ENCODE measurements at regions not wholly inside any gene's neighbourhood (a gene's known extent, or its start where the extent isn't known, plus 50 kb on each side); places are given as distances from the start of the nearest gene placed in this dataset.
"Not testable (repeated sequence)": the region's sequence is repeated elsewhere in the genome, so short reads cannot be mapped to it uniquely, and the experiment has no call there.

DNA sequence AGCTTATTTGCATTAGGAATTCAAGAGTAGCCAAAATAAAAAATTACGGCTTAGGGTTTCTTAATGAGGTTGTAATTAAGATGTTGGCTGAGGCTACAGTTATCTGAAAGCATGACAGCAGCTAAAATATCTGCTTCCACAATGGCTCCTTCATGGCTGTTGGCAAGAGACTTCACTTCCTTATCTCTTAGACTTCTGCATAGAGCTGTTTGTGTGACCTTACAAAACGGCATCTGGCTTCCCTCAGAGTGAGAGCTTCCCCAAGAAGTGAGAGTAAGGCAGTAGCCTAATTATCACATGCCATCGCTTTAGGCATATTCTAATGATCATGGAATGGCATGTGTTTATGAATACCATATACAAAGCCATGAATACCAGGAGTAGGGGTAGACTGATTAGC is 57.6 kb downstream of the CCDC59 start:
- no peak for DNase-seq

DNA sequence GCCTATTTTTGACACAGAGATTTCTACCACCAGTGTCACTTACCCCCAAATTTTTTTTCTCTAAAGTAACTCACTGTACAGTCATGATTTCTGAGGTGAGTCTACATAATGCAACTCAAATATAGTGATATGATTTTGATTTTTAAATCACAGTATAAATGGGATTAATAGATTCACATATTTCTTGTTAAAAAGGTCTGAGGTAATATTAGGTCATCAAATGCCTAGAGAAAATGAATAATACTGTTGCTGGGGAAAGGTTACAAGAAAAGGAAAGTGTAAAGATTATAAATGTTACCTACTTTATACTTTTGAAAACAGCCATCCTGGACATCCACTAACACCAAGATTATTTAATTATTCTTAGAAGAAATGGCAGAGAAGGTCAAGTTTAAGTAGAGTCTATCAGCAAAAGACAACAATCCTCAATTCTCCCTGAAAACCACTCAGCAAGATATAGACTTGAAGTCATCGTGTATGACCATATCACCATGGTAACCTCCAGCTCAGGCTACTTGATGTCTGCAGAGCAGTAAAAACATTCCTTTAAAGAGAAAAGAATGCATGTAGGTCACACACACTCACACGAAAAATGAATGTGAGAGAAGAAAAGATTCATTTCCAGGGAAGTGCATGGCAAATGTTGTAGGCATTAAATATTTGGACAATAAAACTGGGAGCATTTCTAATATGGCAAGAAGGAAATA is 58.7 kb downstream of the CCDC59 start:
- no peak for DNase-seq

DNA sequence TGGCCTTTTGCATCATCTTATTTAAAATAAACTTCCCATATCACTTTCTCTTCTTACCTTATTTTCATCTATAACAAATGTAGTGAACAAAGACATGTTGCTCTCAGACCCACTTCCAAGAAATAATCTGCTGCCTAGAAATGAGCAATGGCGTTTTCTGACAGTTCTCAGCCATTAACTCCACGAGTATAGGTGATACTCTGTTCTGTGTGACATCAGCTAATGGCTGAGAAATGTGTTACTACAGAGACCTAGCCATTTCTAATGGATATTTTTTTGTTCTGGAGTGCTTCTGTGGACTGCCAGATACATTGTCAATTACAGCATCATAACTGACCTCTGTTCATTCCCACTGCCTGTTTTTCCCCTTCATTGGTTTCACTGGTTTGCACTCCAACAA is 67.8 kb downstream of the CCDC59 start:
- DNase-seq = no peak

DNA sequence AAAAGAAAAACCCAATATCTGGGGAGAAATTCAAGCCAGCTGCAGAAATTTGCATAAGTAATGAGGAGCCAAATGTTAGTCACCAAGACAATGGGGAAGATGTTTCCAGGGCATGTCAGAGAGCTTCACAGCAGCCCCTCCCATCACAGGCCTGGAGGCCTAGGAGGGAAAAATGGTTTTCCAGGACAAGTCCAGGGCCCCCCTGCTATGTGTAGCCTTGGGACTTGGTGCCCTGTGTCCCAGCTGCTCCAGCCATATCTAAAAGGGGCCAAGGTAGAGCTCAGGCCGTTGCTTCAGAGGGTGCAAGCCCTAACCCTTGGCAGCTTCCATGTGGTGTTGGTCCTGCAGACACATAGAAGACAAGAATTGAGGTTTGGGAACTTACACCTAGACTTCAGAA is 76.9 kb downstream of the CCDC59 start:
- not testable (repeated sequence) for DNase-seq

DNA sequence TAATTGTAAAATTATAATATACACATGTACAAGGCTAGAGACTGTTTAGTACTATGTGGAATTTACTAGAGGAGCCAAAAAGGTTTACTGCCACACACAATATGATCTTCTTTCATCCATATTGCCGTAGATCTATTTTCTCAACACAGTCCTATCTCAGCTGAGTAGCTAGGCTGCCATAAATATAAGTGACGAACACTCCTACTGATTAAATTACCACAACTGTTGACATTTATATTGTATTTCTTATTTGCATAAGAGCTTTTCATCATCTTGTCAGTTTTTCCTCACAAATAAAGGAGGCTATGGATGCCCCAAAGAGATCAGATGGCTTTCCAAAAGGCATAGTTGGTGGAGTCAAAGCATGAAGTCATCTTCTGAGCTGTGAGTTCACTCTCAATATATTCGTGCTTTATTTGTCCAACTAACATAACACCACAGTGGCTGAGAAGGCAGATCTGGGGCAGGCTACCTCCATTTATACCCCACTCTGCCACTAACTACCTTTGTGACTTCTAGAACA is 78.6 kb downstream of the CCDC59 start:
- DNase-seq = no peak

DNA sequence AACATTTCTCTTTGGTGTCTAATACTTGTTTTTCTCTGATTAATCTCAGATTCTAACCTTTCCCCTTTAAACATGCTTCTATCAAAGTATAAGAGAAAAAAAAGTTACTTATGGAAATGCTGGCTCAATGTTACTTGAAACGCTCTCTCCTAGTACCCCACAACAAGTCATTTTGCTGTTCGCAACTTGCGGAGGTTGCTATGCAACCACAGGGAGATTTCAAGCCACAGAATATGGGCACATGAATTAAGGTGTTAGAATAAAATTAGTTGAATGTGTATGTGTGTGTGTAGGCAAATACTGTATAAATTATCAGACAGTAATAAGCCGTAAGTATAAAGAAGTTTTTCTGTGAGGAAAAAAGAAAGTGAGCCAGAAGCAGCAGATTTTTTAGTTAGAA is 80.6 kb downstream of the CCDC59 start:
- DNase-seq = no peak

DNA sequence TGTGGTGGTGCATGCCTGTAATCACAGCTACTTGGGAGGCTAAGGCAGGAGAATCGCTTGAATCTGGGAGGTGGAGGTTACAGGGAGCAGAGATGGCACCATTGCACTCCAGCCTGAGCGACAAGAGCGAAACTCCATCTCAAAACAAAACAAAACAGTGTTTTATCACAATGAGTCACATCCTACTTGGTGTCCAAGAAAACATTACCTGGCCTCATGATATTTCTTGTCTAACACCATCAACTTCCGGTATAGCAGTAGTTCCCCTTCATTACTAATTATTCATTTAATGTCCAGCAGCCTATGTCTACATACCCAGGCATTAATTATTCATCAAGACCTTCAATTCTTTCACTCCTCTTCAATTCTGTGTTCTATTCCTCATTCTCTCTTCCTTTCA is 115.5 kb downstream of the CCDC59 start:
- DNase-seq = no peak

DNA sequence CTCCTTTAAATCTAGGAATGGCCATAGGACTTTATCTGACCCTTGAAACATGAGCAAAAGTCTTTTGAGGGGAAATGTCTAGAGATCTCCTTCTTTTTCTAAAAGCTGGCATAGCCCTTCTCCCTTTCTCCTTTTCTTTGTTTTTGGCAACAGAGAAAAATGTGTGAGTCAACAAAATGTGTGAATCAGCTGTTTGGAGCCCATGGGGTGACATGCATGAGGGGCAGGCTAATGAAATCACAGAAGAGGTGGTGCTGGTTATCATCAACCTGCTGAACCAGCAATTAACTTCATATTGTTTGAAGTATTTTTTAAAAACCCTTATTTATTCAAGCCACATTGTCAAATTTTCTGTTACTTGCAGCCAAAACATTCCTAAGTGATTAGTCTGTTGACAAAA is 132.3 kb downstream of the CCDC59 start:
- DNase-seq = no peak

DNA sequence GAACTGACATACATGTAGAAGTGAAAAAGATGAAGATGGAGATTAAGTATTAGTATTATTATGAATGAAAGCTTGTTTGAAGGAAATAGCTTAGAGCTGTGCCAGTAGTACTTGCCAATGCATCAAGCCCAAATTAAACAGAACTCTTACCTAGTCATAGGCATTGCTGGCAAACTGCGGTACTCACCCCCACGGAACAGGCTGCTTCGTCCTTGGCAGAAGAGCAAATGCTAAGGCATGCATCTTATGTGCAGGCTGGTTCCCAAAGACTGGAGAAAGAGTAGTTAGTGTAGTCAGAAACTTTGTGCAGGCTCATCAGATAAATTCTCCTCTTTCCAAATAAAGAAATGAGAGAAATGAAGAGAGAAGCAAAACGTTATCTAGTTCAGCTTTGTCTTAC is 134.8 kb downstream of the CCDC59 start:
- DNase-seq = no peak

DNA sequence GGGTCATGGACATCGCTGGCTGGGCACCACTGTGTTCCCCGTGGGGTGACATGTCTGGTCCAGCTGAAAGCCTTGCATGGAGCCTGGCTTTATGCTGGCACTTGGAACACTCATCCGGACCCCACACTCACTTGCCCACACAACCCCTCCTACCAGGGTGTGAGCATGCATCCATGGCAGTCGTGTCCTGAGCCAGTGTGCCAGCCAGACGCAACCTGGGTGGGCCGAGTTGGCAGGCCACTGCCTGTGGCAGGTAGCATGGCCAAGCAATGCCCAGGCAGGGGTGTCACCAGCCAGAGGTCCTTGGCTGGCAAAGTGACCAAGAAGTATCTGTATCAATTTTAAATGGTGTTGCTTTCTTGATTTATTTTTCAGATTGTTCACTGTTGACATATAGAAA is 141.7 kb downstream of the CCDC59 start:
- no peak for DNase-seq

DNA sequence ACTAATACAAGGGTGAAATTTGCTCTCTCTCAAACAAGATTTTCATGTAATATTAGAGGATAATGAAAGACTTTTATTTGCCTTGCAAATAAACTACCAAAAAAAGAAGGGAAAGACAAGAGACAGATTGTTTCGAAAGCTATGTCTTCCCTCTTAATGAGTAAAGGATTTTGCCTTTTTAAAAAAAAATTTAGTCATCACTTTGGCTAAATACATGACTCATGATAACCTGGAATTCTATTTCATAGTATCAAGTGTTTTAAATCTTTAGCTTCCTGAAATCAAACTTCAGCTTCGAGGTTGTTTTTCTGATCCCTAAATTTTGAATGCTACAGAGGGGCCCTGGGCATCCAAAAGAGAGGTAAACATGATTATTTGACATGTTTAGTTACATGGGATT is 144.4 kb downstream of the CCDC59 start:
- no peak for DNase-seq

DNA sequence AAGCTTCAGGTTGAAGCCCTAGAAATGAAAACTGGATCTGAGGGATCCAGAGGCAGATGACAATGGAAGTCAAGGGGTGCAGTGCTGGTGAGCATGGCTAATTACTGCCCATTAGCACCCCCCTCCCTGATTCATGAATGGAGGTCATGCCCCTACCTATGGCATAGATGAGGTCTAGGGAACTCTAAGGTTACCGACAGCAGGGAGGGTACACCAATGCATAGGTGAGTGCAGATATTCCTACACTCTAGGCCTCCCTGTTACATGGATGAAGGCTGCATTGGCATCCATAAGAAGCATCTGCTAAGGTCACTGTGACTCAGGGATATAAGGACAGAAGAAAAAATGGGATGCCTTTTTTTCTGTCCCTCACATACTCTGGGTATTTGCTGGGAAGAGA is 147.3 kb downstream of the CCDC59 start:
- DNase-seq = no peak

DNA sequence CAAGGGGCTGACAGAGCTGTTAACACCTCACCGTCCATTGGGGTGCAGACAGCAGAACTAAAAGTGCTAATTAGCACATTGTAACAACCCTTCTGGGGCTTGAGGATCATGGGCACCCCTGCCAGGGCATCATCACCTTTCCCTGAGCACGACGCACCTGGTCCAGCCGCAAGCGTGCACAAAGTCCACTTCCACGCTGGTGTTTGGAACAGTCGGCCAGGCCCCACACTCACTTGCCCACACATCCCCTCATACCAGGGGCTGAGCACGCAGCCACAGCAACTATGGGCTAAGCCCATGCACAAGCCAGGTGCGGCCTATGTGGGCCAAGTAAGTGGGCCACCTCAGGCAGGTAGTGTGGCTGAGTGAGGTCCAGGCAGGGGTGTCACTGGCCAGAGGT is 148.7 kb downstream of the CCDC59 start:
- DNase-seq = no peak

DNA sequence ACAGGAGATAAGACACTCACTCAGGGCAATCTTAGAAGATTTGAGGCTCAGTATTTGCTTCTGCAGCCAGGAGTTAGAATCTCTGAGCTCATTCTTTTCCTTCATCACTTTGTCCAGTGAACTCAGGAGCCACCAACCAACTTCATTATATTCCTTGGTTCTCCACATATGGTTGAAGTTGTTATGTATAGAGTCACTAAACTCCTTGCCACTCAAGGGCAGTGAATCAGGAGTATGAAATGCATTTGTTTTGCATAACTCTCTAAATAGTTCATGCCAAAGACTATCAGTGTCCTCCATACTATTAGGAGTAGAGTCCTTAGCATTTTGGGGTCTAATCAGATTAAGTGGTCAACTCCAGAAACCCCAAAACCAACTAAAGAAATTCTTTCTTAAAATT is 150.6 kb downstream of the CCDC59 start:
- no peak for DNase-seq

DNA sequence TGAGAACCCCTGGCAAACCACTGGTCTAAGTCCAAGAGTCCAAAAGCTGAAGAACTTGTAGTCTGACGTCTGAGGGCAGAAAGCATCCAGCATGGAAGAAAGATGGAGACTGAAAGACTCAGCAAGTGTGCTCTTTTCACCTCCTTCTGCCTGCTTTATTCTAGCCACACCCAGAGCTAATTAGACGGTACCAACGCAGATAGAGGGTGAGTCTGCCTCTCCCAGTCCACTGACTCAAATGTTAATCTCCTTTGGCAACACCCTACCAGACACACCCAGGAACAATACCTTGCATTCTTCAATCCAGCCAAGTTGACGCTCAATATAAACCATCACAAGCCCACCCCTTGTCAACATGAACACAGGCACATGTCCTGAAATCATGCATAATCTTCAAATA is 155.1 kb downstream of the CCDC59 start:
- no peak for DNase-seq

DNA sequence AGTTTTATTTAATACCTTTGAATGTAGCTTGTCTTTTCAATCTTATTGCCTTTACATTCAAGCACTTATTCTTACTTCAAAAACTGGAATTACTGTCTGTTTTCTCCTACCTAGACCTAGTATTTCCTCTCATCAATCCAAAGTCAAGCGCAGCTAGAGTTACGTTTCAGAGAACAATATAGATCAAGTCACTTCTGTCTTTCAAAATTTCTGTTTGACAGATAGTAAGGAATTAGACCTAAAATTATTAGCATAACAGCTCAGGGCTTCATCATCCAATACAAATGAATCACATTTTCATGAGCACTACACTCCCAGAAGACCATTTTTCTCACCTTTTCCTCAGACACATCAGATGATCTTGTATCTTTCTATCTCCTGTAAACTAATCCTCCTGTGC is 170.6 kb downstream of the CCDC59 start:
- no peak for DNase-seq

DNA sequence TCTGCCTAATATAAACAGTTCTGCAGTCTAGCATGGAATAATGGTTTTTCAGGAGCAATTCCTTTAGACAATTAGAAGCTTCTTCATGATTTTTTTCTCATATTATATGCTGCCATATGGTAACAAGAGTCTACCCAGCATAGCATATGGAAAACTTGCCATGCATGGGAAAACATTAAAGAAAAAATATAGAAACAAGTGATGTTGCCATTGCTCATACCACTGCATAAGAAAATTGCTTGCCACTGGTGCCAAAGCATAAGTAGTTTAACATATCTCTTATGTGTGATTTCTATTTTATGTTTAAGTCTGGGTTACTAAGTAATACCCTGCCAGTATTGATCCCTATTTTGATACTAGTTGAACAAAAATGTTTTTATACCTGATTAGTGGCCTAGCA is 171.2 kb downstream of the CCDC59 start:
- no peak for DNase-seq

DNA sequence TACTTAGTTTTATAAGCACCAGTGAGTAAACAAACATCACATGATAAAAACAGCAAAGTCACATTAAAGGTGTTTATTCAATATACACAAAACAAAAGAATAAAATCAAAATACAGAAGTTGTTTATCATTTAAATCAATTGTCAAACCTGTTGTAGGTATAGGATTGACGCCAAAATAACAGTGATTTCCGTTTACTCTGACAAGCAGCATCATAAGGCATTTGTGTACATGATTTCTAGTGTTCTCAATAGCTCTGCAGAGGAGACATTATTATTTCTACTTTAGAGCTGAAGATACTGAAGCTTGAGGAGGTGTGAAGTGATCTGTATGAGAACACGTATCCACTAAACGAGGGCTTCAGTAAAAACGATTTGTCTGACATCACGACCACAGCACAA is 171.9 kb downstream of the CCDC59 start:
- no peak for DNase-seq

DNA sequence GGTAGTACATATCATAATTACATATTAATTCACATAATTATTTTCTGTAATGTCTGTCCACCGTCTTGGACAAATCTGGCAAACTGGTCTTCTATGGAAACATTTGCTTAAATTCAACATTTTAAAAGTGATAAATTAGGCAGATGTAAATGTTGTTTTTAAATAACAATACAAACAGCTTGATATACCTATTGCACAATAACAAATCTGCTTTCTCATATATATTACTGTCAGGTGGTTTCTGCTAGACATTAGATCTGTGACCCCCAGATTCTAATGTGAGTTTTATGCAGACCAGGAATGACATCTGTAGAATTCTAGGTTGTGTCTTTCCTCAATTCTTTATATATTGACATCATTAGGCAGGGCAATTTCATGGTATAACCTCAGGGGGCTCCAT is 173.3 kb downstream of the CCDC59 start:
- DNase-seq = no peak

DNA sequence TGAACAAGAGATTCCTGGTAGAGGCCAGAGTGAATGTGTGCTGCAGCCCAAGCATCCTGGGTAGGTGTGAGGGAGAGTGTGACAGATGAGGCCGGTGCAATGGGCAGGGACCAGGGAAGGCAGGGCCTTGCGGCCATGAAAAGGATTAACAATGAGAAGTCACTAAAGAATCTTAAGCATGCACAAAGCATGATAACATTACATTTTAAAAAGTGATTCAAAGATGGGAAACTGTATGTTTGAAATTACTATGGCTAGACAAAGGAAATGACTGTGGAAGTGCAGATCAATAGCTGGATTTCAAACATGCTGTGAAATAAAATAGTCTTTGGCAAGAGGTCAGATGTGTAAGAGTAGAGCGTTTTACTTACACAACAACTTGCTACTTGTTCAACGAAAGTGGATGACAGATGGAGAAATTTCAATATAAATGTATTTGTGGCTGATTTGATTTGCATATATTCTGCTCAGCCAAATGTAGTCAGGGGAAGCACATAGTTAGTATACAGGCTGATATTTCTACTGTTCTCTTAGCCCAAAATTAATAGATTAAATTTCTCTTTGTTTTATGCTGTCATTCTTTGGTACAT is 175.5 kb downstream of the CCDC59 start:
- DNase-seq = no peak

DNA sequence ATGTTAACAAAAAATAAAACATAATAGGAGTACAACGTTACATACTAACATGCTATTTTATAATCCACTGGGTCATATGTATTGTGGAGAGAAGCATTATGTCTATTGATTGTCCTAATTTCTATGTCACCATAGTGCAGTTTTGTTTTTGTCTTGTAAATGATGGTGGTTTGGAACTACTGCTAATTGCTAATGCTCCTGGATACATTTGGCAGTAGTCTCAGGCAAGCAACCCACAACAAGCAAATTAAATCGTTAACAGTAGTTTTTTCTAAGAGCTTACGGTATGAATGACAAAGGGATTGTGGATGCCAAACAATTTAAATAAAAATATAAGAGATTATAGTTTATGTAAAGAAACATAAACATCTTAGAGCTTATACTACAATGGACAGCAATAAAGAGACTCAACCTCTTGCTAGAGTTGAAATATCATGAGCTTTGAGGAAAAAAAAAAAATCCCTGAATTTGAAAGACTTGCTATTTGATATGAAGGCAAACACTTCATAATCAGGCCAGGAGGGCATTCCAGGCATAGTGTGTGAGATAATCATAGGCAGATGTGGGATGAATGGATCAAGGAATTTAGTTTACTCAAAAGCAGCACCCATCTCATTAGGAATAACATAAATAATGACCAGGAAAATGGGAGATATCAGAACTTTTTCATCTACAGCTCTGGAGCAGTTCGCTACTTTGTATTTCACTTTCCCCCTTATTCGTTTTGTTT is 181.3 kb downstream of the CCDC59 start:
- no peak for DNase-seq

DNA sequence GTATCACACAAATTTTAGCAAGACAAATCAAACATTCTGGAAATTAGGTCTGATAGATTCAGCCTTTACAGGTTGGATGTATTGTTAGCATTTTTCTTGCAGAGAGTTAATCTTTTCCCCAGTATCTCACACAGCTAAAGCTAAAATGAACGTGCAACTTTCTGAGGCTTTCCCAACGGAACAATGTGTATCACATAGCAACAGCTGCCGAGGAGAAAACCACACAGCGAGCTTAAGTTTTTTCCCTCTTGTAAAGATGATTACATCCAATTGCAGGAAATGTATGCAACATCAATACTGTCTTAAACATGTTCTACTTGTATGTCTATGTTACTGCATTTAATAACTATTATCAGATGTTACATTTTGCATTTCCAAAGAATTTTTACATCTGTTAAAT is 182.2 kb downstream of the CCDC59 start:
- DNase-seq = no peak

DNA sequence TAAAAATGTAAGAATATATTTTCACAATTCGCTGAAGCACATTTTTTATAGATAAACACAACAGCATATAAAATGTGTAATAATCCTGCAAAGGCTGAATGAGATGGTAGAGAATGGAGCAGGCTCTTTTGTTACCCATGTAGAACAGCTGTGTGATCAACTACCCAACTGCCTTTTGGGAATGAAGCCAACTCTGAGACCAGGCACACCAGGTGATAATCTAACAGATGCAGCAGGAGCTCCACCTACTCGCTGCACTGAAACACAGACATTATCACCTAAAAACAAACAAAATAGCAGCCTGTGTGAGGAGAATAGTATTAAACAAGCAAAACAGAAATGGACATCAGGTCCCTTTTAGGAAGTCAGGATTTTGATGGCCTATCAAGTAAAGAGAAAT is 183.3 kb downstream of the CCDC59 start:
- DNase-seq = no peak

DNA sequence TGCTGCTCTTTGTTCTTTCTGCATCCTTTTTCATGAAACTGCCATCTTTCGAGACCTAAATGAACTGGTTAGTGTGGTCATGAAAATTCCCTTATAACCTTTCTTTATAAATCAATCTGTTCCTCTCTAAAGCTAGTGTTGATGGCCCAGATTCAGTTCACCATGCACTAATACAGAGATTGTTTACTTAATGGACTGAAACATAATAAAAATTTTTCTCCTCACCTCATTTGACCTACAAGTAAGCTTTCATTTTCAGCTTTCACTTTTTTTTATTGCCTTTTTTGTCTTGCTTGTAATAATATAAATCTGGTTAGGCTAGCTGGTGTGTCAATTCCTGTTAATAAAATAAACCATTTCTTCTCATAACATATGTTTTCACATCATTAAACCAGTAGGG is 183.8 kb downstream of the CCDC59 start:
- DNase-seq = no peak

Data from GF-D8 (cell line).